Putamen (tissue), 1 donor: ENCODE measurements at regions not wholly inside any gene's neighbourhood (a gene's known extent, or its start where the extent isn't known, plus 50 kb on each side); places are given as distances from the start of the nearest gene placed in this dataset.
A peak's percentile ranks its signal among the peaks of the same experiment; 100 is the strongest.

Experiments used
- DNase-seq: peaks from one replicate; pipeline ENCODE4 v3.0.0-alpha.2; 2016; ENCODE audit warnings: low spot score

GRCh38 chr18:10033016-10033399 is 119.2 kb downstream of the VAPA start:
- DNase-seq = no peak

GRCh38 chr18:10035281-10035991 is 121.6 kb downstream of the VAPA start:
- no peak for DNase-seq

GRCh38 chr18:10036479-10036878 is 122.7 kb downstream of the VAPA start:
- DNase-seq = no peak

DNA sequence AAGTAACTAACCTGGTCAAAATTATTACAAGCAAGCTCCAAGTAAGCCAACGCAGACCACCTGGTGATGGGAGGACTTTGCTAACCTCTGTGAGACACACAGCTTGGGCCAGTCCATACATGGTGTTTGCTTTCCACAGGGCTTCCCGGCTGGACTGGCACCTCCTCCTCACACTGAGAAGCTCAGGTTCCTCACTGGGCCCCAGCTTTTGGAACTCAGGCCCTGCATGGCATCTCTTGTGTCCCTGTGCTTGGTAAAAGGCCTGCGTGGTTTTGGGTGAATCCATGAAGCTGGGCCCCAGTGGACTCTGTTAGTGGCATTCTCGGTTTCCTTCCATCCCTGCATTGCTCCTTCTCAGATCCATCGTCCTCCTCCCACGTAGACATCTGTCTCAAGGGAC is 123.4 kb downstream of the VAPA start:
- no peak for DNase-seq

DNA sequence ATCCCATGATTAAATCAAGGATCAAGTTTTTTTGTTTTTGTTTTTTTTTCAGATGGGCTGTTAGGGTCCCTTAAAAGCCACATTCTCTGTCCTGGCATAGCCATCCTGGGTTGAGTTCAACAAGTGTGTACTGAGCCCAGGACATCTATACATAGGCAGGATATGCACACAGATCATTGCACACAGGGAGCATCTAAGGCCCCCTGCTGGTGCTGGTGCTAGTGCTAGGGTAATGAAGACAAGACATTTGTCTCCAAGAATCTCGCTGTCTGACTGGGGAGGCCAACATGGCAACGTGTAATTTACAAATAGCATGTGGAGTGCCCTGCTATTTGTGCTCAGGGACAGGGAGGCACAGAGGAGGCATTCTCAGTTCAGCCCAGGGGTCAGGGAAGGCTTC is 124.5 kb downstream of the VAPA start:
- DNase-seq = no peak

GRCh38 chr18:10040287-10041011 is 126.6 kb downstream of the VAPA start:
- no peak for DNase-seq

DNA sequence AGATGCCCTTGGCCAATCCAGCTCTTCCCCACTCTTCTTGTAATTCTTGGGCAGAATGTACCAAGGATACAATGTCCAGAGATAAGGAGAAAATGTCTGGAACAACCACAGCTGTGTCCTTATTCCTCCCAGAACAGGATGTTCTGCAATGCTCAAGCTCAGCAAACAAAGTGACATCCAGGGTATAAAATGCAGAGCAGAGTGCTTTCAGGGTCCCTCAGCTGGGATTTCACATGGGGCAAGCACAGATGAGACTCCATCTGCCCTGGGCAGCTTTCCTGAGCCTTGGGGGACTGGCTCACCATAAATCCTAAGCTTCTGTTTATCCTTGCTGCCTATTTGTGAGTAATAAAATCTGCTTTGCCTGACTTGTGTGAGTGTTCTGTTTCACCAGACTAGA is 127.4 kb downstream of the VAPA start:
- DNase-seq = no peak

DNA sequence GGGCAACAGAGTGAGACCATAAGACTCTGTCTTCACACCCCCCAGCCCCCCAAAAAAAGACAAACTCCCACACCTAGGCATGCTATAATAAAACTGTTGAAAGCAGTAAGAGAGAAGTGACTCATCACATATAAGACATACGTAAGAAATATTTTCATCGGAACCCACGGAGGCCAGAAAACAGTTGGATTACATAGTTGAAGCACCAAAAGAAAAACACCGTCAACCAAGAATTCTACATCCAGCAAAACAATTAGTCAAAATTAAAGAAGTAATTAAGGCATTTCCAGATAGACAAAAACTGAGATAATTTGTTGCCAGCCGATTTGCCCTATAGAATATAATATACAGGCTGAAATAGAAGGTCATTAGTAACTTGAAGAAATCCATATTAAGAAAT is 128.7 kb downstream of the VAPA start:
- DNase-seq = no peak

- no peak for DNase-seq
Observed at GRCh38 chr18:10044054-10044453, 130.2 kb downstream of the VAPA start.

- DNase-seq = peak; percentile 50
Observed at GRCh38 chr18:10045296-10045891, 131.6 kb downstream of the VAPA start.

DNA sequence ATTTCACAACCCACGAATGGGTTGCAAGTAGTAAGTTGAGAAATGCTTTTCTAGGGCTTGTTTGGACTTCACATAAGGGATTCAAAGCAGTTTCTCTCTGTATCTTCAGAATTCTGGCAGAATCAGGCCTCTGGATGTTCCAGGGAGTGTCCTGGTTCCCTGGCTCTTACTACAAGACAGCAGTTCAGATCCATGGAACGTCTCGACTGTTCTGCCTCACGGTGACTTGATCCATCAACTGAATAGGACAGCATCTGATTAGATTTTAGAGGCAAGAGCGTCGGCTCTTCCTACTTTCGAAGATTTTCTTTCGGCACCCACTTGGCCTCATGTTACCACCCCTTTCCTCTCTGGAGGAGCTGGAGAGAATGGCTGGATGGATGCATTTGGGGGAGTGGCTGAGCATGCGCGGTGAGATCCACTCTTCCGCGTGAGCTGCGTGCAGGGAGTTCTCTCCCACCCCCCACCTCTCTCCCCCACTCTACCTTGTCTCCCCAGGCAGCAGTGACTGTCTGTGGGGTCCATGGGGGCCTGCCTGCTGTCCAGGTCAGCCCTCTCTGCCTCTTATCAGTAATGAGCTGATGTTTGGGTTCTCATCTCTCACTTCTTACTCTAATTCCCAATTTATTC is 132.5 kb downstream of the VAPA start:
- no peak for DNase-seq

- DNase-seq = no peak
Observed at GRCh38 chr18:10047237-10047636, 133.4 kb downstream of the VAPA start.

- no peak for DNase-seq
Observed at GRCh38 chr18:10049747-10050146, 135.9 kb downstream of the VAPA start.

- DNase-seq = no peak
Observed at GRCh38 chr18:10050956-10051355, 137.1 kb downstream of the VAPA start.

- peak; percentile 93 for DNase-seq
Observed at GRCh38 chr18:10051877-10052631, 138.2 kb downstream of the VAPA start.

DNA sequence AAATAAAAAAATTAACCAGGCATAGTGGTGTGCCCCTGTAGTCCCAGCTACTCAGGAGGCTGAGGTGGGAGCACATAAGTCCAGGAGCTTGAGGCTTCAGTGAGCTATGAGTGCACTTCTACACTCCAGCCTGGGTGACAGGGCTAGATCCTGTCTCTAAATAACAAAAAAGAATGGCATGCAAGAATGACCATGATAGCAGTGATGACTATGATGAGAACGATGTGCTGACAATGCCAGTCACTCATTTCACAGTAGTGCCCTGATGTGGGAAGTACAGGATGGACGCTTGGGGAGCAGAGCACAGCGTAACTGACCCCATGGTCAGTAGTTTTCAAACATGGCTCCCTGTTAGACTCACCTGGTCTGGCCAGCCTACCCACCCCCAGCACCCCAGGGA is 139.1 kb downstream of the VAPA start:
- no peak for DNase-seq

- no peak for DNase-seq
Observed at GRCh38 chr18:10053861-10054260, 140.0 kb downstream of the VAPA start.

DNA sequence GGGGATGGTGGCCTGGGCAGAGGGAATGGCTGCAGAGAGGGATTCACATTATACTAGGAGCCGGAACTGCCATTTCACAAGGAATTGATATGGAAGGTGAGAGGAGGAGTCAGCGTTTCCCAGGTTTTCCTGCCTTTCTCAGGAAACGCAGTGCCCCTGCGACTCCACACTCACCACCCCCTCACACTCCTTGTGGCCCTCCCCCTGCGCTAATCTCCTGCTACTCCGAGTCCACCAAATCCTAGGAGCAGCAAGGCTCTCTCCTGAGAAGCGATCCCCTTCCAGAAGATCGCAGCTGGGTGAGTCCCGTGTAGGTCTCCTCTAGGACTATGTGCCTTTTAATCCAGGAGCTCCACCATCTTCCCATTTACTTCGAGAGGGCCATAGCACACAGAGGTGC is 140.6 kb downstream of the VAPA start:
- DNase-seq = no peak

DNA sequence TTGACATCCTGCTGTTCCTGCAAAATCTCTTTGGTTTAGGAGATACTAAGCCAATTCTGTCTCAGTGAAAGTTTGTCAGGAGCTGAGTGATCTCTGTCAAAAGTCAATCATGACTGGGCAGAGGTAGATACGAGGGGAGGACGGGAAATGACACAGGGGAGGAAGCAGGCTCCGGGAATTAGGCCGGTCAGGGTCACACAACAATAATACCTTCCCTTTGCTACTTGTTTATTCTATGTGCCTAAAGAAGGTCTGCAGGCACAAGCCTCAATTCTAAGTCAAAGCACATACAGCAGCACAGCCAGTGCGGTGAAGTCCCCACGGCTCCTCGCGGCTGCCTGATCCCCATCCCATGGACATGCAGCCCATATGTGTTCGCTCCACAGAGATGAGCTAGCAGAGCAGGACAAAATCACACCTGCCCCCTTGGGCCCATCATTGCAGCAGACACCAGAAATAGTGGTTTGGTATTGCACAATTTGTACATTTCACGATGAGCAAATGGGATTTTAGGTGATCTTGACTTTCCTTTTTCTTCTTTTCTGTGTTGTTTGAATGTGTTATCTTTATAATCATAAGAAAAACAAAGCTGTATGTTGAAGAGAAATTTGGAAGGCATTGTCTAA is 141.4 kb downstream of the VAPA start:
- no peak for DNase-seq

DNA sequence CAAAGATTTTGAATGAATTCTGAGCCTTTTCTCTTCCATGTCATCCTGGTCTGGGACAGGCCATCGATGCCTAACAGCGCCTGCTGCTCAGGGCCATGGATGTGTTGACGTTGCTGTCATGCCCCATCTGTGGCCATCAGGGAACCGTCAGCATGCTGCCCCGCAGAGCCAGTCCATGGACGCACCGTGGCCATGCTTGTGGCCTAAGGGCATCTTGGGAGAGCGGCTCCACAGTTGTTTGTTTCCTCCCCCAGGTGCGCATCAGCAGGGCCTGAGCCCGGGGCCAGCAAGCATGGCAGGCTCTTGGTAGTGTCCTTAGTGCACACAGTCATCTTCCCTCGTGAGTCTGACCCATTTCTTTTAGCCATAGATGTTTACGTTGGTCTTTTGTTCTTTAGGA is 142.7 kb downstream of the VAPA start:
- DNase-seq = no peak

GRCh38 chr18:10057401-10057893 is 143.6 kb downstream of the VAPA start:
- DNase-seq = no peak
